ENCODE measurements at regions not wholly inside any gene's neighbourhood (a gene's known extent, or its start where the extent isn't known, plus 50 kb on each side); places are given as distances from the start of the nearest gene placed in this dataset.

DNA sequence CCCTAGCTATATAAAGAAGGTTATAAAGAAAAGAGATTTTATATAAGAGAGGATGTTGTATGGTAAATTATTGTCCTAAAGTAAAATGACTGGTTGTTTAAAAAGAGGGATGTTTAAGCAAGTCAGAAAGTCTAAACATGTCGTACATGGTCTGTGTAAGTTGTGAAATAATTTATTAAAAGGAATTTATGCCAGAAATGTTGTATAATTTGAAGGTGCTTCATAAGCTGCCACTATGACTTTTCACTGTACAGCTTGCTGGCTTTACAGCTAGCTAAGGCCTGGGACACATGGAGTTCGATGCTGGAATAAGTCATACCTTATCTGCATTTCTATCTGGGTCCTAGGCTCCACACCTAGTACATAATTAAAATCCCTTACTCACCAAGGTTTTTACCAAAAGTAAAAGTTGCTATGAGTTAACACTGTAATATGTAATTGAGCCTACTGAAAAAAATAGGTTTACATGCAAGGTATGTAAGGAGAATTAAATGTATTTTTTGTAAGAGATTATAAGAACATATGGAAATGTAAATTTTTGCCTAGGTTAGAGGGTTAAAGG is 59.0 kb upstream of the EDEM3 start:
- TF ChIP-seq BACH1 (IDR thresholded peaks at IDR 0.05; ENCODE audit: borderline replicate concordance) (no peak), SIN3A (IDR thresholded peaks at IDR 0.05; ENCODE audit: low read depth, low read length) (no peak), SUPT20H (IDR thresholded peaks at IDR 0.05; ENCODE audit: borderline replicate concordance, control insufficient read depth, low read depth, low read length) (no peak), NFIC (IDR thresholded peaks at IDR 0.05; ENCODE audit: low read depth, low read length) (no peak), MYC (IDR thresholded peaks at IDR 0.05; ENCODE audit: insufficient read depth, insufficient read length, insufficient replicate concordance, low read length, severe bottlenecking) (no peak), MEF2B (IDR thresholded peaks at IDR 0.05; ENCODE audit: partially characterized antibody, poor library complexity, severe bottlenecking) (no peak)
- TF ChIP-seq, protein P1, sequence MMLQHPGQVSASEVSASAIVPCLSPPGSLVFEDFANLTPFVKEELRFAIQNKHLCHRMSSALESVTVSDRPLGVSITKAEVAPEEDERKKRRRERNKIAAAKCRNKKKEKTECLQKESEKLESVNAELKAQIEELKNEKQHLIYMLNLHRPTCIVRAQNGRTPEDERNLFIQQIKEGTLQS (IDR thresholded peaks at IDR 0.05; ENCODE audit: borderline replicate concordance, extremely low read depth, low read depth, low read length): no peak
- TF ChIP-seq, protein P2, sequence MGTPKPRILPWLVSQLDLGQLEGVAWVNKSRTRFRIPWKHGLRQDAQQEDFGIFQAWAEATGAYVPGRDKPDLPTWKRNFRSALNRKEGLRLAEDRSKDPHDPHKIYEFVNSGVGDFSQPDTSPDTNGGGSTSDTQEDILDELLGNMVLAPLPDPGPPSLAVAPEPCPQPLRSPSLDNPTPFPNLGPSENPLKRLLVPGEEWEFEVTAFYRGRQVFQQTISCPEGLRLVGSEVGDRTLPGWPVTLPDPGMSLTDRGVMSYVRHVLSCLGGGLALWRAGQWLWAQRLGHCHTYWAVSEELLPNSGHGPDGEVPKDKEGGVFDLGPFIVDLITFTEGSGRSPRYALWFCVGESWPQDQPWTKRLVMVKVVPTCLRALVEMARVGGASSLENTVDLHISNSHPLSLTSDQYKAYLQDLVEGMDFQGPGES (IDR thresholded peaks at IDR 0.05): no peak
- TF ChIP-seq, protein P3, sequence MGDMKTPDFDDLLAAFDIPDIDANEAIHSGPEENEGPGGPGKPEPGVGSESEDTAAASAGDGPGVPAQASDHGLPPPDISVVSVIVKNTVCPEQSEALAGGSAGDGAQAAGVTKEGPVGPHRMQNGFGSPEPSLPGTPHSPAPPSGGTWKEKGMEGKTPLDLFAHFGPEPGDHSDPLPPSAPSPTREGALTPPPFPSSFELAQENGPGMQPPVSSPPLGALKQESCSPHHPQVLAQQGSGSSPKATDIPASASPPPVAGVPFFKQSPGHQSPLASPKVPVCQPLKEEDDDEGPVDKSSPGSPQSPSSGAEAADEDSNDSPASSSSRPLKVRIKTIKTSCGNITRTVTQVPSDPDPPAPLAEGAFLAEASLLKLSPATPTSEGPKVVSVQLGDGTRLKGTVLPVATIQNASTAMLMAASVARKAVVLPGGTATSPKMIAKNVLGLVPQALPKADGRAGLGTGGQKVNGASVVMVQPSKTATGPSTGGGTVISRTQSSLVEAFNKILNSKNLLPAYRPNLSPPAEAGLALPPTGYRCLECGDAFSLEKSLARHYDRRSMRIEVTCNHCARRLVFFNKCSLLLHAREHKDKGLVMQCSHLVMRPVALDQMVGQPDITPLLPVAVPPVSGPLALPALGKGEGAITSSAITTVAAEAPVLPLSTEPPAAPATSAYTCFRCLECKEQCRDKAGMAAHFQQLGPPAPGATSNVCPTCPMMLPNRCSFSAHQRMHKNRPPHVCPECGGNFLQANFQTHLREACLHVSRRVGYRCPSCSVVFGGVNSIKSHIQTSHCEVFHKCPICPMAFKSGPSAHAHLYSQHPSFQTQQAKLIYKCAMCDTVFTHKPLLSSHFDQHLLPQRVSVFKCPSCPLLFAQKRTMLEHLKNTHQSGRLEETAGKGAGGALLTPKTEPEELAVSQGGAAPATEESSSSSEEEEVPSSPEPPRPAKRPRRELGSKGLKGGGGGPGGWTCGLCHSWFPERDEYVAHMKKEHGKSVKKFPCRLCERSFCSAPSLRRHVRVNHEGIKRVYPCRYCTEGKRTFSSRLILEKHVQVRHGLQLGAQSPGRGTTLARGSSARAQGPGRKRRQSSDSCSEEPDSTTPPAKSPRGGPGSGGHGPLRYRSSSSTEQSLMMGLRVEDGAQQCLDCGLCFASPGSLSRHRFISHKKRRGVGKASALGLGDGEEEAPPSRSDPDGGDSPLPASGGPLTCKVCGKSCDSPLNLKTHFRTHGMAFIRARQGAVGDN (IDR thresholded peaks at IDR 0.05): no peak
- H3K4me1 ChIP-seq (ENCODE audit: control insufficient read depth, insufficient read depth, low read length): no peaks in the 10 kb centered on the region
- in situ Hi-C loops (cut with MboI): no loop called here
- H2AFZ ChIP-seq (ENCODE audit: control insufficient read depth, low read depth, low read length): no peak overlapping the region
- RAD21 ChIA-PET (ENCODE audit: unreplicated experiment): interaction anchor here (0.9 to 3.3 kb wide), 5 partner anchors 8 to 356 kb away, joined by 3 to 10 read pairs (median 4); no protein-coding TSS in a partner anchor
- FAIRE-seq (no peak), DNase-seq (ENCODE audit: low read depth, low spot score) (no peak), ATAC-seq (no peak)
- POLR2A ChIA-PET: no interaction called here
- no peak overlapping the region for H3K27ac ChIP-seq (ENCODE audit: control insufficient read depth, insufficient read depth)
- no peak overlapping the region for H3K9ac ChIP-seq (ENCODE audit: control insufficient read depth, insufficient read depth, low read length)
- no peak overlapping the region for H3K4me2 ChIP-seq (ENCODE audit: control insufficient read depth, insufficient read depth)
- H4K20me1 ChIP-seq (ENCODE audit: control insufficient read depth, insufficient read depth): no peaks in the 10 kb centered on the region
- BruUV-seq (replicated peaks): no TSS peak
- H3K9me3 ChIP-seq (replicated peaks; ENCODE audit: control insufficient read depth, insufficient read depth, low read length): peaks cover 4% of the 10 kb centered on the region
- no peaks in the 10 kb centered on the region for H3K36me3 ChIP-seq (ENCODE audit: control insufficient read depth in 2 of 2, insufficient read depth in 2 of 2, low read length in 1 of 2)
- WGBS (ENCODE audit: insufficient coverage, insufficient replicate concordance, low lambda C conversion rate, missing lambda C conversion rate): 88% methylated on average over 2 of the region's 2 CpGs
- no peak overlapping the region for H3K4me3 ChIP-seq
- H3K27me3 ChIP-seq (replicated peaks in 1 of 2; ENCODE audit: control insufficient read depth in 2 of 2, insufficient read depth in 2 of 2, low read length in 1 of 2): no peaks in the 10 kb centered on the region
- SMC1A ChIA-PET (ENCODE audit: uncharacterized antibody, unreplicated experiment): interaction anchor here (1.1 to 10.9 kb wide), 5 partner anchors 8 to 357 kb away, joined by 3 to 219 read pairs (median 10); no protein-coding TSS in a partner anchor
- CTCF ChIA-PET: interaction anchor here (1.1 to 3.8 kb wide), 6 partner anchors 8 to 356 kb away, joined by 3 to 19 read pairs (median 5); no protein-coding TSS in a partner anchor
- no peaks in the 10 kb centered on the region for H3K79me2 ChIP-seq (ENCODE audit: control insufficient read depth, insufficient read depth, low read length)
- intact Hi-C loops (cut with micrococcal nuclease; ENCODE audit: unreplicated experiment): no loop called here

Data from GM12878 (cell line).